ENCODE measurements at regions not wholly inside any gene's neighbourhood (a gene's known extent, or its start where the extent isn't known, plus 50 kb on each side); places are given as distances from the start of the nearest gene placed in this dataset.

GRCh38 chr18:52277785-52278184 is 62.2 kb upstream of the DCC start:
- H3K36me3 ChIP-seq (replicated peaks in 1 of 2; ENCODE audit: control insufficient read depth in 1 of 2, insufficient read depth in 2 of 2, low read length in 1 of 2) = no peaks in the 10 kb centered on the region
- TF ChIP-seq MAX (IDR thresholded peaks at IDR 0.05; ENCODE audit: low read depth) (no peak), TAF1 (IDR thresholded peaks at IDR 0.05; ENCODE audit: borderline replicate concordance, low read depth, low read length) (no peak), EZH2phosphoT487 (IDR thresholded peaks at IDR 0.05; ENCODE audit: borderline replicate concordance, low read depth) (no peak), ELF1 (IDR thresholded peaks at IDR 0.05) (no peak), EP300 (IDR thresholded peaks at IDR 0.05; ENCODE audit: borderline replicate concordance in 1 of 2, low read depth in 1 of 2, low read length in 1 of 2) (no peak), RFX5 (IDR thresholded peaks at IDR 0.05; ENCODE audit: low read length) (no peak), PBX3 (IDR thresholded peaks at IDR 0.05) (no peak), MXI1 (IDR thresholded peaks at IDR 0.05; ENCODE audit: low read depth, low read length) (no peak), JUND (IDR thresholded peaks at IDR 0.05) (no peak)
- no peak overlapping the region for H3K4me3 ChIP-seq (ENCODE audit: low read depth in 2 of 2, low read length in 1 of 2)
- H4K20me1 ChIP-seq (ENCODE audit: insufficient read depth) = no peaks in the 10 kb centered on the region
- CTCF ChIA-PET = interaction anchor here (1.2 kb wide), 1 partner anchor 10 kb away, joined by 3 read pairs; no protein-coding TSS in a partner anchor
- no peaks in the 10 kb centered on the region for H3K4me1 ChIP-seq (ENCODE audit: control insufficient read depth in 1 of 2, insufficient read depth in 2 of 2, low read depth in 1 of 2, low read length in 1 of 2)
- no peak for DNase-seq
- 49% methylated on average over 2 of the region's 2 CpGs for WGBS (ENCODE audit: low lambda C conversion rate)
- no peak overlapping the region for H3K4me2 ChIP-seq
- no peaks in the 10 kb centered on the region for H3K27me3 ChIP-seq (ENCODE audit: insufficient read depth)
- no peaks in the 10 kb centered on the region for H3K9me2 ChIP-seq
- H2AFZ ChIP-seq (ENCODE audit: low read depth) = no peak overlapping the region
- no peak overlapping the region for H3K9ac ChIP-seq
- H3K27ac ChIP-seq (ENCODE audit: low read depth in 2 of 2, low read length in 1 of 2) = no peak overlapping the region
- H3K79me2 ChIP-seq (ENCODE audit: insufficient read depth) = no peaks in the 10 kb centered on the region
- H3K9me3 ChIP-seq = no peaks in the 10 kb centered on the region; the same call in 1 of the 2 replicates
- no peaks in the 10 kb centered on the region for H3F3A ChIP-seq (replicated peaks; ENCODE audit: insufficient read depth)
- POLR2A ChIA-PET = no interaction called here

- H3K4me2 ChIP-seq = no peak overlapping the region
- no peak for TF ChIP-seq NRF1 (IDR thresholded peaks at IDR 0.05; ENCODE audit: low read depth, low read length)
- TF ChIP-seq POLR2AphosphoS5 (IDR thresholded peaks at IDR 0.05; ENCODE audit: low read depth, low read length) = no peak
- TF ChIP-seq IRF3 (IDR thresholded peaks at IDR 0.05; ENCODE audit: low read depth, low read length) = no peak
- TF ChIP-seq GABPA (IDR thresholded peaks at IDR 0.05; ENCODE audit: low read depth) = no peak
- TF ChIP-seq FOXM1 (IDR thresholded peaks at IDR 0.05; ENCODE audit: low read depth) = no peak
- no peak for TF ChIP-seq TCF12 (IDR thresholded peaks at IDR 0.05)
- no peak for TF ChIP-seq SMC3 (IDR thresholded peaks at IDR 0.05; ENCODE audit: low read depth, low read length)
- TF ChIP-seq GATA2 (CRISPR knock-in tag; IDR thresholded peaks at IDR 0.05) = no peak
- no peak for TF ChIP-seq USF2 (IDR thresholded peaks at IDR 0.05; ENCODE audit: borderline replicate concordance, low read depth, low read length)
- no peak for TF ChIP-seq MXI1 (IDR thresholded peaks at IDR 0.05; ENCODE audit: low read depth, low read length)
- no peak for TF ChIP-seq MEF2A (IDR thresholded peaks at IDR 0.05; ENCODE audit: borderline replicate concordance, low read depth)
- no peak for TF ChIP-seq USF1 (IDR thresholded peaks at IDR 0.05; ENCODE audit: borderline replicate concordance, low read depth)
- no peak overlapping the region for H2AFZ ChIP-seq (ENCODE audit: low read depth)
- H3K27ac ChIP-seq (ENCODE audit: low read depth in 2 of 2, low read length in 1 of 2) = no peak overlapping the region
- DNase-seq = no peak
- no peak overlapping the region for H3K4me3 ChIP-seq (ENCODE audit: low read depth in 2 of 2, low read length in 1 of 2)
- no peak overlapping the region for H3K9ac ChIP-seq
- no peaks in the 10 kb centered on the region for H3F3A ChIP-seq (replicated peaks; ENCODE audit: insufficient read depth)
- no peaks in the 10 kb centered on the region for H3K27me3 ChIP-seq (ENCODE audit: insufficient read depth)
- ChIA-PET CTCF (interaction anchor here (1.2 kb wide), 1 partner anchor 10 kb away, joined by 3 read pairs; no protein-coding TSS in a partner anchor), POLR2A (no interaction called here)
- H3K36me3 ChIP-seq (replicated peaks in 1 of 2; ENCODE audit: control insufficient read depth in 1 of 2, insufficient read depth in 2 of 2, low read length in 1 of 2) = no peaks in the 10 kb centered on the region
- H3K79me2 ChIP-seq (ENCODE audit: insufficient read depth) = no peaks in the 10 kb centered on the region
- no peaks in the 10 kb centered on the region; the same call in 1 of the 2 replicates for H3K9me3 ChIP-seq
- WGBS (ENCODE audit: low lambda C conversion rate) = 25% methylated on average over 2 of the region's 2 CpGs
- no peaks in the 10 kb centered on the region for H3K4me1 ChIP-seq (ENCODE audit: control insufficient read depth in 1 of 2, insufficient read depth in 2 of 2, low read depth in 1 of 2, low read length in 1 of 2)
- no peaks in the 10 kb centered on the region for H3K9me2 ChIP-seq
- no peaks in the 10 kb centered on the region for H4K20me1 ChIP-seq (ENCODE audit: insufficient read depth)
Observed at GRCh38 chr18:52278191-52278590, 61.8 kb upstream of the DCC start.

Measured in SK-N-SH (cell line).